Activated naive CD8-positive, alpha-beta T cell treated with anti-CD3 and anti-CD28 coated beads for 36 hours (primary cell): ENCODE measurements at regions not wholly inside any gene's neighbourhood (a gene's known extent, or its start where the extent isn't known, plus 50 kb on each side); places are given as distances from the start of the nearest gene placed in this dataset.
"Not testable (repeated sequence)": the region's sequence is repeated elsewhere in the genome, so short reads cannot be mapped to it uniquely, and the experiment has no call there.

Experiments
- DNase-seq: peaks from one replicate; pipeline ENCODE4 v3.0.0; 2021
- H3K27ac Mint-ChIP-seq: one replicate; pipeline ENCODE4 v1.8.0; 2022; ENCODE audit warnings: mild to moderate bottlenecking, moderate library complexity, mixed read lengths
- H3K27me3 Mint-ChIP-seq: one replicate; pipeline ENCODE4 v1.8.0; 2022; ENCODE audit warnings: mild to moderate bottlenecking, mixed read lengths
- H3K36me3 Mint-ChIP-seq: one replicate; pipeline ENCODE4 v1.8.0; 2021; ENCODE audit warnings: mild to moderate bottlenecking, mixed read lengths
- H3K4me1 Mint-ChIP-seq: one replicate; pipeline ENCODE4 v1.8.0; 2021; ENCODE audit warnings: mixed read lengths
- H3K4me3 Mint-ChIP-seq: one replicate; pipeline ENCODE4 v1.8.0; 2022; ENCODE audit warnings: mild to moderate bottlenecking, moderate library complexity, mixed read lengths
- H3K9me3 Mint-ChIP-seq: one replicate; pipeline ENCODE4 v1.8.0; 2022; ENCODE audit warnings: mixed read lengths

DNA sequence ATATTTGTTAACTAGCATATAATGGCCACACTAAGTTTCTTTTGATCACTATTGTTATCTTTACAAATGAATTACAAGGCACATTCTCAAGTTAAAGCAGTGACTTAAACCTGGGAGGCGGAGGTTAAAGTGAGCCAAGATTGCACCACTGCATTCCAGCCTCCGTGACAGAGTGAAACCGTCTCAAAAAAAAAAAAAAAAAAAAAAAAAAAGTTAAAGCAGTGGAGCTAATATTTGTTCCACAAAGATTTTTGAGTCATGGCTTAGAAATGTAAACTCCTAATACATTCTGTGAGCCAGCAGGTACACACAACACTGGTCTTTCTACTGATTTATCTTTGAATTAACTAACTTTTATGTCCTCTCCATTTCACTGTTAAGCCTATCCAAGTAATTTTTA is 221.7 kb upstream of the HTR1E start:
- Mint-ChIP-seq H3K27ac (no peak overlapping the region), H3K9me3 (peaks cover 3% of the 10 kb centered on the region), H3K36me3 (no peaks in the 10 kb centered on the region), H3K4me1 (no peaks in the 10 kb centered on the region), H3K4me3 (no peak overlapping the region), H3K27me3 (no peaks in the 10 kb centered on the region)
- no peak for DNase-seq

DNA sequence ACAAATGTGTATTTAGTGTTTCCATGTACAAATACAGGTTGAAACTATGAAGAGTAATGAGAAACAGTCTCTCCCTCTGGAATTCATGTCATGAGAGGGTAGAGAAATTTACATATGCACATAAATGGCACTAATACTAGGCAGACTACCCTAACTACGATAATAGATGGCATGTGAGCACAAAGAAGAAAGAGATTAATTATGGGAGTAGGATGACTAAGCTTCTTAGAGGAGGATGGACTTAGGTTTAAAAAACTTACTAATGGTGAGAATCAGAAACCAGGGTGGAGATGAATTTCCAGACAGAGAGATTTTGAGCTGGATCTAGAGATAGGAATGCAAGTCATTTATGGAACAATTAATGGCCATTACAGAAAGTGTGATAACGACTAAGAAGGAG is 225.3 kb upstream of the HTR1E start:
- Mint-ChIP-seq H3K4me1 (no peaks in the 10 kb centered on the region), H3K4me3 (no peak overlapping the region), H3K36me3 (no peaks in the 10 kb centered on the region), H3K9me3 (no peaks in the 10 kb centered on the region), H3K27me3 (no peaks in the 10 kb centered on the region), H3K27ac (no peak overlapping the region)
- no peak for DNase-seq

DNA sequence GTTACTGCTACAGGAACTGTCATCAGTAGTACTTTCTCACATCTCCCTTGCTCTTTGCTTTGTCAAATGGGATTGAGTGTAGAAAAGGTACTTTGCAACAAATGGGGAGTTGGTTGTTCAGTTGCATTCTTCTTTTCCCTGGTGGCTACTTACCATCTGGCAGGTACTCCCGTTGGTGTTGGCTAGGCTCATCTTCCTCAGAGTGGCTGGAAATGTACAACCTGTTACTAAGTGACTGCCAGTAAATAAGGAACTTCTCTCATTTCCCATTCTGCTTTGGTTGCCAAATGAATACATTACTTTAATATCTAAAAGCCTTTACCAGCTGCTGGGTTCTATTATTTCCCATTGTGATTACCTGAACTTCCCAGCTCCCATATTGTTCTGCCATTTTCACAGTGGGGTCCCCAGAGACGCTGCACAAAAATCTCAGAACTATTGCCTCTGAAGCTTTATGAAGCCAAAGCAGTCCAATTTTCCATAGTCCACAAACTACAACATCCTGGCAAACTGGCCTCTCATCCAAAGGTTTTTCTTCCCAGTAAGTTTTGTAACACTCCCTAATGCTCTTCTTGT is 229.7 kb upstream of the HTR1E start:
- Mint-ChIP-seq H3K4me3 (no peak overlapping the region), H3K27ac (no peak overlapping the region), H3K27me3 (no peaks in the 10 kb centered on the region), H3K4me1 (no peaks in the 10 kb centered on the region), H3K36me3 (no peaks in the 10 kb centered on the region), H3K9me3 (peaks cover 3% of the 10 kb centered on the region)
- DNase-seq, result no peak

DNA sequence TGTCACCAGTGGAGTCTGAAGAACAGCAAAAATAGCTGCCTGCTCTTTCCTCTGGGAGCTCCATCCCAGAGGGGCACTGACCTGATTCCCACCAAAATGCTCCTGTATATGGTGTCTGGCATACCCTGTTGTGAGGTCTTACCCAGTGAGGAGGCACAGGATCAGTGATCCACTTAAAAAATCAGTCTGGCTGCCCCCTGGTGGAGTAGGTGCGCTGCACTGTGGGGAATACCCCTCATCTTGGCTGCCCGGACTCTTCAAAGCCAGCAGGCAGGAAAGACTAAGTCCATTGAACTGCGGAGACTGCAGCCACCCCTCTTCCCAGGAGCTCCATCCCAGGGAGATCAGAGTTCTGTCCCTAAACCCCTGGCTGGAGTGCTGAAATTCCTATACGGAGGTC is 230.9 kb upstream of the HTR1E start:
- Mint-ChIP-seq H3K27me3 (no peaks in the 10 kb centered on the region), H3K36me3 (no peaks in the 10 kb centered on the region), H3K9me3 (peaks cover 5% of the 10 kb centered on the region), H3K4me1 (no peaks in the 10 kb centered on the region), H3K27ac (no peak overlapping the region), H3K4me3 (no peak overlapping the region)
- DNase-seq, result no peak

DNA sequence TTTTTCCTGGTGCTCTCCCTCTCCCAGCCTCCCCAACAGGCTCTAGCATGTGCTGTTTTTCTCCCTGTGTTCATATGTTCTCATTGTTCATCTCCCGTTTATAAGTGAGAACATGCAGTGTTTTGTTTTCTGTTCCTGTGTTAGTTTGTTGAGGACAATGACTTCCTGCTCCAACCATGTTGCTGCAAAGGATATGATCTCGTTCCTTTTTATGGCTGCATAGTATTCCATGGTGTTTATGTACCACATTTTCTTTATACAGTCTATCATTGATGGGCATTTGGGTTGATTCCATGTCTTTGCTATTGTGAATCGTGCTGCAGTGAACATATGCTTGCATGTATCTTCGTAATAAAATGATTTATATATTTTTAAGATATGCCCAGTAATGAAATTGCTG is 236.1 kb upstream of the HTR1E start:
- H3K4me1 Mint-ChIP-seq, H3K36me3 Mint-ChIP-seq, DNase-seq, H3K27ac Mint-ChIP-seq, H3K9me3 Mint-ChIP-seq, H3K4me3 Mint-ChIP-seq, H3K27me3 Mint-ChIP-seq: not testable (repeated sequence)

DNA sequence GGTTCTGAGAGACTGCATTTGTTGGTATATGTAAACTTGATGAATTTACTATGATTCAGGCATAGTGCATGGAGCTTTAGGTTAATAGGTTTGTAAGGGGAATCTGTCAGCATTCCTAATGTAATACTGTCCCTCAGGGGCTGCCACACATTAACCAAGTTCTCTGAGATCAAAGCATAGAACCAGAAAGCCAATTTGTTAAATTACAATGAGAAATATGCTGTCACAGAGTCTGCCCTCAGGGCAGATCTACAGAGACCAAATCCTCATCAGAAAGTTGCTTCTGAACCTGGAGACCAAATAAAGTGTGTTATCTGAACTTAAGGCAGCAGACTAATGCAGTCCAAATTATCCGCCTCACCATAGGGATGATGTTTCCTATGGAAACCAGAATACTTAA is 250.8 kb upstream of the HTR1E start:
- H3K9me3 Mint-ChIP-seq, result peaks cover 5% of the 10 kb centered on the region
- H3K4me3 Mint-ChIP-seq, result no peak overlapping the region
- H3K4me1 Mint-ChIP-seq, result no peaks in the 10 kb centered on the region

DNA sequence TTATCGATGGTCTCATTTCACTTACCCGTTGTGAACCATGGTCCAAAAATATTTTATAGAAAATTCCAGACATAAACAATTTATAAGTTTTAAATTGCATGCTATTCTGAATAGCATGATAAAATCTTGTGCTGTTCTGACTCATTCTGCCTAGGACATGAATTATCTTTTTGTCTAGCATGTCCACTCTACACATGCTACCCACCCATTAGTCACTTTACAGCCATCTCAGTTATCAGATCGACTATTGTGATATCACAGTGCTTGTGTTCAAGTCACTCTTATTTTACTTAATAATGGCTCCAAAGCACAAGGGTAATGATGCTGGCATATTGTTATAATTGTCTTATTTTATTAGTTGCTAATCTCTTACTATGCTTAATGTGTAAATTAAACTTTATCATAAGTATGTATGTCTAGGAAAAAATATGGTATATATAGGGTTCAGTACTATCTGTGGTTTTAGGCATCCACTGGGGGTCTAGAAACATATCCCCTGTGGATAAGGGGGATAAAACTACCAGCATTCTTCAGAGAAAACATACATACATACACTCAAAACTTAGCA is 252.0 kb upstream of the HTR1E start:
- DNase-seq, result no peak
- H3K4me3 Mint-ChIP-seq, result no peak overlapping the region
- H3K9me3 Mint-ChIP-seq, result peaks cover 3% of the 10 kb centered on the region
- no peaks in the 10 kb centered on the region for H3K36me3 Mint-ChIP-seq
- no peaks in the 10 kb centered on the region for H3K4me1 Mint-ChIP-seq
- no peak overlapping the region for H3K27ac Mint-ChIP-seq
- H3K27me3 Mint-ChIP-seq, result no peaks in the 10 kb centered on the region

More for the DNA sequence above, 250.8 kb upstream of the HTR1E start:
- Mint-ChIP-seq H3K27me3 (no peaks in the 10 kb centered on the region), H3K27ac (no peak overlapping the region), H3K36me3 (no peaks in the 10 kb centered on the region)
- no peak for DNase-seq

DNA sequence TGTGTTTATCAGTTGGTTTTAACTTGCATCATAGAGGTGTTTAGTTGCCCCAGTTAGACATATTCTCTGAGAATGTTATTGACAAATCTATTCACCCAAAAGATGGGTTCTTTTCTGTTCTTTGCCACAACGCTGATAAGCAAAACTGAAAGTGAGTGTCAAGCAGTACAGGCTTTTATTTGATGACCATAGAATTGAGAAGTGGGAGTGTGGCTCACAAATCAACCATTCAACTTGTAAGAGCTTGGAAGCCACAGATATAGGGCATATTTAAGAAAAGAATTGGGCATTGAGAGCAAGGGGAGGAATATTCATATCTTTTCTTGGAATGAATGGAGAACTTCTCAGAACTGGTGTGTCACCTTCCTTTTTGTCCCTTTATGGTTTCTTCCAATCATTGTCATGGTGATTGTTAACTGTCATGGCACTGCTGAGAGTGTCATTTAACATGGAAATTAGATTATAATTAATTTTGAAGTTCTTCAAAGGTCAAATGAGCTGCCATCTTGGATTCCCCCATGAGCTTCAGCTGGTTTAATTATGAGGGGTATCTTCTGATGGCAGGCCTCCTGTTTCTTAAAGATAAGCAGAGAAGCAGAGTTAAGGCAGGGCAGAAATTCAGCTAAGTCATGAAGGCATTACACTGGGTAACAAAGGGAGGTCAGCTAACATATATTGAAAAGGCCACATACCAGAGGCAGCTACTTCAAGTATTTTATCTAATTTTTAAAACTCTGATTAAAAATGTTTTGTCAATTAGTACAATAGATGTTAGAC is 254.0 kb upstream of the HTR1E start:
- DNase-seq, result no peak
- no peaks in the 10 kb centered on the region for H3K36me3 Mint-ChIP-seq
- H3K9me3 Mint-ChIP-seq, result no peaks in the 10 kb centered on the region

DNA sequence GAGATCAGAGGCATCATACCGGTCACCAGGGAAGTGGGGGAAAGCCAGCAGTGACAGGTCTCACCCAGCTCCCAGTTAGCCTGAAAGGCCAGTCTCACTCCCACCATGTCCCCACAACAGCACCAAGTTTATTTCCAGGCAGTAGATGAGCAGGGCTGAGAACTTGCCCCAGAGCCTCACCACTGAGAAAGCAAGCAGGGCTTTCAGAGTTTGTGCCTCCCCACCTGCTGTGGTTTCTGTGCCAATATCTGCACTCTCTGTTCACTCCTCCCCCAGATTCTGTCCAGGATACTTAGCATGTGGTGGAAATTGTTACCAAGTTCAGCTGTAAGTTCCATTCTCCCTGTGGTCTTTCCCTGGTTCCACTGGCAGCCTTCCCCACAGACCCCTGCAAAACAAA is 255.0 kb upstream of the HTR1E start:
- H3K36me3 Mint-ChIP-seq, result no peaks in the 10 kb centered on the region
- H3K27me3 Mint-ChIP-seq, result no peaks in the 10 kb centered on the region
- no peak overlapping the region for H3K4me3 Mint-ChIP-seq
- H3K4me1 Mint-ChIP-seq, result no peaks in the 10 kb centered on the region
- no peak overlapping the region for H3K27ac Mint-ChIP-seq
- no peaks in the 10 kb centered on the region for H3K9me3 Mint-ChIP-seq
- DNase-seq, result no peak

More for the DNA sequence above, 254.0 kb upstream of the HTR1E start:
- no peaks in the 10 kb centered on the region for H3K27me3 Mint-ChIP-seq
- H3K4me1 Mint-ChIP-seq, result no peaks in the 10 kb centered on the region
- H3K4me3 Mint-ChIP-seq, result no peak overlapping the region
- no peak overlapping the region for H3K27ac Mint-ChIP-seq

DNA sequence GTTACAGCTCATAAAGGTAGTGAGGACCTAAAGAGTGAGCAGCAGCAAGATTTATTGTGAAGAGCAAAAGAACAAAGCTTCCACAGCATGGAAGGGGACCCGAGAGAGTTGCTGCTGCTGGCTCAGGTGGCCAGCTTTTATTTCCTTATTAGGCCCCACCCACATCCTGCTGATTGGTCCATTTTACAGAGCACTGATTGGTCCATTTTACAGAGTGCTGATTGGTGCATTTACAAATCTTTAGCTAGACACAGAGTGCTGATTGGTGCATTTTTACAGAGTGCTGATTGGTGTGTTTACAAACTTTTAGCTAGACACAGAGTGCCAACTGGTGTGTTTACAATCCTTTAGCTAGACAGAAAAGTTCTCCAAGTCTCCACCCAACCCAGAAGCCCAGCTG is 256.2 kb upstream of the HTR1E start:
- not testable (repeated sequence) for DNase-seq, H3K36me3 Mint-ChIP-seq, H3K4me3 Mint-ChIP-seq, H3K9me3 Mint-ChIP-seq, H3K27me3 Mint-ChIP-seq, H3K27ac Mint-ChIP-seq, H3K4me1 Mint-ChIP-seq

DNA sequence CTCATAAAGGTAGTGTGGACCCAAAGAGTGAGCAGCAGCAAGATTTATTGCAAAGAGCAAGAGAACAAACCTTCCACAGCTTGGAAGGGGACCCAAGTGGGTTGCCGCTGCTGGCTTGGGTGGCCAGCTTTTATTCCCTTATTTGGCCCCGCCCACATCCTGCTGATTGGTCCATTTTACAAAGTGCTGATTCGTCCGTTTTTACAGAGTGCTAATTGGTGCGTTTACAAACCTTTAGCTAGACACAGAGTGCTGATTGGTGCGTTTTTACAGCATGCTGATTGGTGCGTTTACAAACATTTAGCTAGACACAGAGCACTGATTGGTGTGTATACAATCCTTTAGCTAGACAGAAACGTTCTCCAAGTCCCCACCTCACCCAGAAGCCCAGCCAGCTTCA is 265.2 kb upstream of the HTR1E start:
- H3K27ac Mint-ChIP-seq, H3K4me1 Mint-ChIP-seq, DNase-seq, H3K27me3 Mint-ChIP-seq, H3K4me3 Mint-ChIP-seq, H3K36me3 Mint-ChIP-seq, H3K9me3 Mint-ChIP-seq: not testable (repeated sequence)

DNA sequence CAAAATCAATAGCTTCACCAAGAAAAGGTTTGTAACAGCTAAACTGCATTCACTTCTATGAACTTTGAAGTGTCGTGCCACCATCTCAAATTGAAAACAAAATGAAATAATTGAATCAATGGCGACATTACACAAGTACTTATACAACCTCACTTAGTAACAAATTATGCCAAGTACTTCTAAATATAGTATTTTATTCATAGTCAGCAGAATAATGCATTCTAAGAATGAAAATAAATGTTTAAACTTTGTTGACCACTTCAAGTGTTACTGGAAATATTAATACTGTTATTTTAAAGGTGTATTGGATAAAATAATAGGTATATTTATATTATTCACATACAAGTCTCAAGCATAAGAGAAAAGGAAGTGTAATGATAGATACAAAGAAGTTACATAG is 280.1 kb upstream of the HTR1E start:
- no peak overlapping the region for H3K4me3 Mint-ChIP-seq
- no peaks in the 10 kb centered on the region for H3K27me3 Mint-ChIP-seq
- H3K4me1 Mint-ChIP-seq, result no peaks in the 10 kb centered on the region
- H3K9me3 Mint-ChIP-seq, result peaks cover 7% of the 10 kb centered on the region
- no peaks in the 10 kb centered on the region for H3K36me3 Mint-ChIP-seq
- DNase-seq, result no peak
- no peak overlapping the region for H3K27ac Mint-ChIP-seq

DNA sequence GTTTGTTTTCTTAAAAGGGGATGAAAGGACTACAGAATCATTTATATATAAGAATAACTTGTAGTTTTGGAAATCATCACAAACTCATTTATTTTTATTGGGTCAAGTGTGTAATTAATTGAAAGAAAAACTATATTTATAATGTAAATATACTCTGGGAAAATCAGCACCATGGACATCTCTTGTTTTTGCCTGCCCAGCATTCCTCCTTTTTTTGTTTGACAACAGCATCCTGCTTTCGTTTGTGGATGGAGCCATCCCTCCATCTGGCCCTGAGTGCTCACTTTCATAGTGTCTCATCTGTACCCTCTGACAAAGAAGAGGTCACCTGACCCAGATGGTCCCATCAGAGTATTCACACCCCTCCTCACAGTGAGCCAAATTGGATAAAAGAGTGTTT is 308.2 kb upstream of the HTR1E start:
- no peaks in the 10 kb centered on the region for H3K36me3 Mint-ChIP-seq

DNA sequence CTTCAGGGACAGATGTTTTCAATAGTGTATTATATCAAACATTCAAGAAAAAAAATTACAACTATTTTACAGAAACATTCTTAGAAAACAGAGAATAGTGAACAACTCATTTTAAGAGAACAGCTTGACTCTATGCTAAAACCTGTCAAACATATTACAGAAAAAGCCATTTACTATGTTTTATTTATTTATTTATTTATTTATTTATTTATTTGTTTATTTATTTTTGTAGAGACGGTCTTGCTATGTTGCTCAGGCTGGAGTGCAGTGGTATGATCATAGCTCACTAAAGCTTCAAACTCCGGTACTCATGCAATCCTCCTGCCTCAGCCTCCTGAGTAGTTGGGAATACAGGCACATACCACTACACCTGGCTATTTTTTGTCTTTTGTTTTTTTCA is 317.9 kb upstream of the HTR1E start:
- Mint-ChIP-seq H3K4me1 (no peaks in the 10 kb centered on the region), H3K9me3 (peaks cover 13% of the 10 kb centered on the region), H3K27me3 (no peaks in the 10 kb centered on the region), H3K4me3 (no peak overlapping the region), H3K36me3 (no peaks in the 10 kb centered on the region), H3K27ac (no peak overlapping the region)
- DNase-seq, result no peak

More for the DNA sequence above, 308.2 kb upstream of the HTR1E start:
- Mint-ChIP-seq H3K4me3 (no peak overlapping the region), H3K27ac (no peak overlapping the region), H3K4me1 (no peaks in the 10 kb centered on the region), H3K9me3 (peaks cover 2% of the 10 kb centered on the region), H3K27me3 (no peaks in the 10 kb centered on the region)
- DNase-seq, result no peak

DNA sequence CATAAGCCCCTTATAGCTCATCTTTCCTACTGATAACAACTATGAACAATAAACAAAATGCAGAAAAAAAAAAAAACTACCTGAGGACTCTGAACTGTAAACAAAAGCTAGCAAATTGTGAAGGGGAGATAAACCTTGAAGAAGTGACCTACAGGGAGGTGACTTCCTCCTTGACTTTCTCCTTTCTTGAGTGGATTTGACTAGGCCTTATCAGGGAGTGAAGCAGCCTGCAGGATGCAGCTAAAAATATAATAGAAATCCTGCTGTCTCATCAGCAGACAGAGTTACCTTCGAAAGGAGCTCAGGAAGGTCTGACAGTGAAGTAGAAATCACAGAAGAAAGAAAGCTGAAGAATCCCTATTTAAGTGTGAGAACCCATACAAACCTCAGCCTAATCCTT is 322.0 kb upstream of the HTR1E start:
- Mint-ChIP-seq H3K27me3 (no peaks in the 10 kb centered on the region), H3K27ac (no peak overlapping the region), H3K4me1 (no peaks in the 10 kb centered on the region), H3K4me3 (no peak overlapping the region), H3K9me3 (peaks cover 3% of the 10 kb centered on the region), H3K36me3 (no peaks in the 10 kb centered on the region)
- DNase-seq, result no peak
